Umbilical cord (tissue), 1 donor: ENCODE measurements at regions not wholly inside any gene's neighbourhood (a gene's known extent, or its start where the extent isn't known, plus 50 kb on each side); places are given as distances from the start of the nearest gene placed in this dataset.
"Not testable (repeated sequence)": the region's sequence is repeated elsewhere in the genome, so short reads cannot be mapped to it uniquely, and the experiment has no call there.

Experiments used
- DNase-seq: peaks from one replicate; pipeline ENCODE4 v3.0.0-alpha.2; 2015; ENCODE audit warnings: low spot score

DNA sequence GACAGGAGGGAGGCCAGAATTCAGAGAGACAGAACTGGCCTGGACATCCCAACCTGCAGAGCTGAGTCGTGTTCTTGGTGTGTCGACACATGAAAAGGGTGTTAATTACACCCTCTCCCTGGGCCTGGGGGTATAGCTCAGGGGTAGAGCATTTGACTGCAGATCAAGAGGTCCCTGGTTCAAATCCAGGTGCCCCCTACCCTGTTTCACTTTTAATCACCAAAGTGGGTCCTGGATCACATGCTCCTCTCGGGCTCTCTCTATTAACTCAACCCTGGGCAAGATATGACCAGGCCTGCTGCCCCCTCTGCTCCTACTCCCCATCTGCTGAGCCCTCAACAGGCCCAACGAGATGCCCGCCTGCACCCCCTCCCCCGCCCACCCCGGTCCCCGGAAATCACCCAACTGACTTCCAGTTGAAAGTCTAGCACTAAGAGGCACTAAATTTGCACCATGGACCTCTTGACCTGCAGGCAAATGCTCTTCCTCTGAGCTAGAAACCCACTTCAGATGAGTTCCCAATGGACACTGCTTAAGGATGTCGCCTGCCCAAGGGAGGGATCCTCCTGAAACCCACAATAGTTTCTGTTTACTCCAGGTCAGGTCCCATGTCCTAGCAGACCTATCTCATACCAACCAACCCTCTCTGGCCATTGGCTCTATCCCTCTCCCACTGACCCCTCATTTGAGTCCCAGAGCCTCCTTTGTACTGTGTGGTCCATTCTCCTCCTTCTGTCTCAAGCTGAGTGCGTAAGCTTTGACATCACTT lies 137.6 kb downstream of the ZNF467 start:
- no peak for DNase-seq

DNA sequence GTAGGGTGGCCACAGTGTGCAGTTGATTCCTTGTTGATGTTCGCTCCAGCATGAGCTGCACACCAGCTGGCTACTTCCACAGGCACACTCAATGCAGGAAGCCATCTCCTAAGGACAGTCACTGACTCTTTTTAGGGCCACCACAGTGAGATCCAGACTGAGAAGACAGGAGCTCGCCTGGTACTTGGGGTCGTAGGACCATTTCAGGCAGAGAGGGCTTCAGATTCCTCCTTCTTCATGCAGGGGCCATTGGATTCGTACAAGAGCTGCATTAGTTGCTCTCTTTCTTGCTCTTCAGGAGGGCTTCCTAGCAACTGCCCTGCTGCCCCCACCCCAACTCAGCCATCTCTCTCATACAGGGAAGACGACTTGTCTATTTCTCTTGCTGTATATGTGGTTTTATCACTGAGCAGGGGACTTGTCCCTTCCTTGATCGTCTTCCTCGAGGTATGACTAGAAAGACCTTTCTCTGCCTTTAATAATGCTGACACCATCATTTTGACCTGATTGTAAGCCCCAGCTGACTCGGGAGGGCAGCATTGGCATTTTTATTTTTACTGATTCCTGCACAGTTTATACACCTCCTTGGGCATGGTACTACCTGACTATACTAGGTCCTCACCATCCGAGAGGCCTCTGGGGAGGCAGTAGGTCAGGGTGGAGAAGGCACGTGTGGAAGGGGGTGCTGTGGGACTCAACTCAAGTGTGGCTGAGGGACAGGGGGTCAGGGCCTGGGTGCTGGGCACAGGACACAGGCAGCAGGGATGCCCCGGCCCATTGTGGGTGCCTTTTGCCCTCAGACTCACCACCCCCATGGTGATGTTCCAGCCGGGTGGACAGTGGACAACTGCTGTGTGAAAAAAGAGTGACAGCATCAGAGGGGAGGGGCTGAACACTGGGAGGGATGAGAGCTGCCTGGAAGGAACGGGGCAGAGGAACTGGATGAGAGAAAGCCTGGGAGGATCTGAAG lies 136.7 kb upstream of the ZNF746 start:
- no peak for DNase-seq

GRCh38 chr7:149628361-149629149 lies 130.9 kb upstream of the ZNF746 start:
- DNase-seq = not testable (repeated sequence)

DNA sequence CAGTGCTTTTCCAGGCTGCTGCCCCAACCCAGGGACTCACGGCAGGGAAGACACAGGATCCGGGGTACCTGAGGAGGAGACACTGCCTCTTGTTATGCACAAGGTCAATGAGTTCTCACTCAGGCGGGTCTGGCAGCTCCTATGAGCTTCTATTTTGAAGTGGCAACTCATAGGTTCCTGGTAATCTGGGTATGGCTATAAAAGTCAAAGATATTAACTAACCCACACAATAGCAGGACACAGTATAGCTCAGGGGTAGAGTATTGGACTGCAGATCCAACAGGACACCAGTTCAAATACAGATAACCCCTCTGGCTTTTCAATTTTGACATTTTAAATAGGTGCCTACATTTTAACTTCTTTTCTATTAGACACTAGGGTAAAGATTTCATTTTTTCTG lies 130.3 kb upstream of the ZNF746 start:
- no peak for DNase-seq

DNA sequence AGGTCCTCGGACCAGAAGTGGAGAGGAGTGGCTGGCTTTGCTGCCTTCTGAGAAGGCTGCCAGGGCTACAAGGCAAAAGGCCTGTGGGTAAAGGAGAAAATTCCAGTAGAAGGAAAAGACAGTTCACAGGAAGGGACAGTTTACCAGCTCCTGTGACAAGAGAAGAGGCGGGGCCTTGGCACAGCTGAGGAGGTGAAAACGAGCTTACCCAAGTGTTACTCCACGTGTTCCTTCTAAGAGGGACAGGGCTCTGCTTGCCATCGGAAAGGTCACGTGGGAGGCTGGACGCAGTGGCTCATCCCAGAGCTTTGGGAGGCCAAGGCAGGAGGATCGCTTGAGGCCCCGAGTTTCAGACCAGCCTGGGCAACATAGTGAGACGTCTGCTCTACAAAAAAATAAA lies 129.4 kb upstream of the ZNF746 start:
- no peak for DNase-seq

GRCh38 chr7:149625947-149626392 lies 128.4 kb upstream of the ZNF746 start:
- no peak for DNase-seq

DNA sequence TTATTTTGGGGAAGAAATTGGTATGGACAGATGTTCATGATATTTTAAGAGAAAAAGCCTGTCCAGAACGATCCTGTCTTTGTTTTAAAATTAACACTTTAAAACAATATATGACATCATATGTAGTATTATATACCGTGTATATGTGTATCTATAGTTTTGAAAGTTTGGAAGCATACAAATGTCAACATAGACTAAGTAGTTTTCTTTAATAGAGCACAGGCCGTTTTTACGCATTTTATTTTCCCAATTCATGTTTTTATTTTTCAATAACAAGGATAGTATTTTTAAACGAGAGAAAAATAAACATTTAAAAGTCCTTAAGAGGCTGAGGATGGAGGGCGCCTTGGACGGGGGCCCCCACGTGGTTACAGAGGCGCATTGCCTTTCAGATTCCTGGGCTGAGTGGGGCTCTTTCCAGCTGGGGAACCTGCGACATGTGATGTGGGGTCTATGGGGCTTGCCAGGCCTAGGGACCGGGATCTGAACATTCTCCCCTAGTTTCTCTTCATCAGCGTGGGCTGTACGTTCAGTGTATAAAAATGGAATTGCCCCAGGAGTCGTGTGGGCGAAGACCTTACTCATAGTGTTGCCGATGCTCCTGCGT lies 127.8 kb upstream of the ZNF746 start:
- DNase-seq = peak; percentile 65

GRCh38 chr7:149624419-149625339 lies 127.1 kb upstream of the ZNF746 start:
- DNase-seq = peak; percentile 94

DNA sequence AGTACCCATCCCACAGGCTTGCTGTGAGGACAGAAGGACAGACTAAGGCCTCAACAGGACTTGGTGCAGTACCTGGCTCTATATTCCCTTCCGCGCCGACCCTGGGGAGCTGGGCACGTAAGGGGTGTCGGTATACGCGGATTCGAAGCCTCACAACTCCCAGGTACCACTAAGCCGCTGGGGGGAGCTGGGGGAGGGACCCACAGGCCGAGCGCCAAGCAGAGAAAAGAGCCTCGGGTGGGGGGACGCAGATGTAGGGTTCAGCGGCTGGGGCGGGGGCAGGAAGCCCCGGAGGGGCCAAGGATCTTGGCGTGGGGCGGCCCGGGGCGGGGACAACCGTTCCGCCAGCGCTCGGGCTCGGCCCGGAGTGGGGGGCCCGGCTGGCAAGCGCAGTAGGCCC lies 126.4 kb upstream of the ZNF746 start:
- DNase-seq = peak; percentile 17

- DNase-seq = peak; percentile 36
These were observed 125.8 kb upstream of the ZNF746 start for GRCh38 chr7:149623262-149623997.

GRCh38 chr7:149622444-149623210 lies 125.0 kb upstream of the ZNF746 start:
- no peak for DNase-seq

- no peak for DNase-seq
These were observed 124.2 kb upstream of the ZNF746 start for GRCh38 chr7:149621776-149622175.

- DNase-seq = no peak
These were observed 123.4 kb upstream of the ZNF746 start for GRCh38 chr7:149620961-149621360.

- DNase-seq = no peak
These were observed 119.3 kb upstream of the ZNF746 start for GRCh38 chr7:149616898-149617297.

DNA sequence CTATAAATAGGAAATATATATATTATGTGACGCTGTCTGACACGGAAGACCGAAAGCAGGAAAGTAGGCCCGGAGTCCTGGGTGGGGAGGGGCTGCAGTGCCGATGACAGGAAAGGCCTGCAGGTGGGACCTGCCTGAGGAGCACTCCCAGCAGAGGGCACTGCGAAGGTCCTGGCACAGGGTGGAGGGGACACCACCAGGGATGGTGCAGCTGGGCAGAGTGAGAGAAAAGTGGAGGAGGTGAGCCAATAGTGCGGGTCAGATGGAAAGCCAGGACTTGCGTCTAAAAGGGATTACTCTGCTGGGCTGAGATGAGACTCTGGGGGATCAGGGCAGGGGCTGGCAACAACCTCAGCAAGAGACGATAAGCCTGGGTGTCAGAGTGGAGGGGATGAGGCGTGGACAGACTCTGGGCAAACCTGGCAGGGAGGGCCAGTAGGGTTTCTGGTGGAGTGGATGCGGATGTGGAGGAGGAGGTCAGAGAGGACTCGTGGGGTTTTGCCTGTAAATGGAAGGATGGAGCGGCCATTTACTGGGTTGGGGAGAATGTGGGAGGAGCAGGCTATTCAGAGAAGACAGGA lies 118.2 kb upstream of the ZNF746 start:
- no peak for DNase-seq

DNA sequence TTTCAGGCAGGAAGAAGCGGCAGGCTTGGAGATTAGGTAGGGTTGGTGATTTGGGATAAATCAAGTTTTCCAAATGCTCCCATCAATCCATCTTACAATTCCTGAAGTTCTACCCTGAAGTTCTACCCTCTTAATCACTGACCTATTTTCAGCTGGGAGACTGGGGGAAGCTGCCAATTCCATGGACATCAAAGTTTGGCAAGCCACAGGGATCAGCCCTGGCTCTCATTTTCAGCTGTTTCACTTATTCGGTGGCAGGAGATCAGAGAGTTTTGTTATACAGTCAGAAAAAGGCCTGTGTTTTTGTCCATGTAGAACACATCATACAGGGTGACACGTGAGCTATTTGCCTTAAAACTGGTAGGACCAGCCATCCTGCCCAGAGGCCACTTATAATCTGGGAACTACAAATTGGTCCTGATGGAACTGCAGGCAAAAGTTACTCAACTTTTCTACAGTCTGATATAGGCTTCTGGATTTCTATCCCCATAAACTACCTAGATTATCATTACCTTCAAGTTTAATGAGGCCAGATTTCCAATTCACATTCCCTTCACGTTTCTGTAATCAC lies 112.9 kb upstream of the ZNF746 start:
- DNase-seq = no peak

- no peak for DNase-seq
These were observed 110.6 kb upstream of the ZNF746 start for GRCh38 chr7:149608168-149608567.

DNA sequence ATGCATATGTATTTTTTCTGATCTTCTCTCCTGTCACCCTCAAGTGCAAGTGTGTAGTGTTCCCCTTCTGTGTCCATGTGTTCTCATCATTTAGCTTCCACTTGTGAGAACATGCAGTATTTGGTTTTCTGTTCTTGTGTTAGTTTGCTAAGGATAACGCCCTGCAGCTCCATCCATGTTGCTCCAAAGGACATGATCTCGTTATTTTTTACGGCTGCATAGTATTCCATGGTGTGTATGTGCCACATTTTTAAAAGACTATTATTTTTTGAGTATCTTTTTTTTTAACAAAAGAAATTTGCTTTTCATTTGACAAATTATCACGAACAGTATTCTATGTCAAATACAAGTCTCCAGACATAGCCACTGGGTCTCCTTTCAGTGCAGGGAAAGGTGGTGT lies 110.1 kb upstream of the ZNF746 start:
- no peak for DNase-seq
